Loucy (cell line): ENCODE measurements at regions not wholly inside any gene's neighbourhood (a gene's known extent, or its start where the extent isn't known, plus 50 kb on each side); places are given as distances from the start of the nearest gene placed in this dataset.
"Not testable (repeated sequence)": the region's sequence is repeated elsewhere in the genome, so short reads cannot be mapped to it uniquely, and the experiment has no call there.

ENCODE experiments used
- H2AFZ ChIP-seq: fragments of 200-600 bp; sonication (generic); 2 replicates; pipeline ENCODE4 v1.6.0; 2016; ENCODE audit warnings: antibody characterized with exemption, mild to moderate bottlenecking, low read length, moderate library complexity
- H3F3A ChIP-seq: fragments of 200-600 bp; 2 replicates; pipeline ENCODE4 v1.6.0; 2016; ENCODE audit warnings: antibody characterized with exemption, low read depth, mild to moderate bottlenecking
- H3K27me3 ChIP-seq: fragments of 200-600 bp; sonication (generic); 2 replicates; pipeline ENCODE4 v1.6.1; 2014; ENCODE audit warnings: low read length, mild to moderate bottlenecking; ENCODE audit not compliant: insufficient read depth, poor library complexity, severe bottlenecking
- H3K36me3 ChIP-seq: fragments of 200-600 bp; sonication (generic); 2 replicates; pipeline ENCODE4 v1.6.1; 2016; ENCODE audit warnings: low read length; ENCODE audit not compliant: insufficient read depth
- H3K4me1 ChIP-seq: fragments of 200-600 bp; sonication (generic); 2 replicates; pipeline ENCODE4 v1.5.1; 2014; ENCODE audit warnings: low read length, mild to moderate bottlenecking; ENCODE audit not compliant: insufficient read depth, poor library complexity, severe bottlenecking
- H3K4me2 ChIP-seq: fragments of 200-600 bp; sonication (generic); 2 replicates; pipeline ENCODE4 v1.6.0; 2014; ENCODE audit warnings: antibody characterized with exemption, low read length, low read depth, mild to moderate bottlenecking; ENCODE audit not compliant: poor library complexity, severe bottlenecking
- H3K4me3 ChIP-seq: fragments of 200-600 bp; sonication (generic); 2 replicates; pipeline ENCODE4 v1.5.1; 2014; ENCODE audit warnings: low read length, mild to moderate bottlenecking, mixed read lengths; ENCODE audit not compliant: poor library complexity, severe bottlenecking
- H3K79me2 ChIP-seq: fragments of 200-600 bp; sonication (generic); 2 replicates; pipeline ENCODE4 v1.6.1; 2014; ENCODE audit warnings: low read length; ENCODE audit not compliant: insufficient read depth
- H3K9ac ChIP-seq: fragments of 200-600 bp; sonication (generic); 2 replicates; pipeline ENCODE4 v1.6.0; 2014; ENCODE audit warnings: mild to moderate bottlenecking, low read depth, low read length, moderate library complexity; ENCODE audit not compliant: poor library complexity, severe bottlenecking
- H3K9me2 ChIP-seq: fragments of 200-600 bp; sonication (generic); replicated peaks from 2 replicates; pipeline ENCODE4 v1.6.1; 2016; ENCODE audit warnings: low read depth, low read length, mixed read lengths
- H3K9me3 ChIP-seq: fragments of 200-600 bp; sonication (generic); 2 replicates; pipeline ENCODE4 v1.6.1; 2014; ENCODE audit warnings: mild to moderate bottlenecking, antibody characterized with exemption, low read length, low read depth; ENCODE audit not compliant: insufficient read depth
- H4K20me1 ChIP-seq: fragments of 200-600 bp; sonication (generic); 2 replicates; pipeline ENCODE4 v1.6.0; 2014; ENCODE audit warnings: antibody characterized with exemption, low read length, mild to moderate bottlenecking; ENCODE audit not compliant: insufficient read depth, poor library complexity, severe bottlenecking
- EZH2phosphoT487 ChIP-seq: fragments of 200-600 bp; IDR thresholded peaks from 2 replicates; pipeline ENCODE4 v1.6.1; 2018; ENCODE audit warnings: antibody characterized with exemption, mild to moderate bottlenecking, moderate library complexity, borderline replicate concordance
- TF ChIP-seq, protein P1 (sequence below): fragments of 200-600 bp; sonication (generic); conservative IDR thresholded peaks from 2 replicates; pipeline ENCODE4 v1.5.1; 2014; ENCODE audit warnings: mild to moderate bottlenecking, antibody characterized with exemption, low read length

DNA sequence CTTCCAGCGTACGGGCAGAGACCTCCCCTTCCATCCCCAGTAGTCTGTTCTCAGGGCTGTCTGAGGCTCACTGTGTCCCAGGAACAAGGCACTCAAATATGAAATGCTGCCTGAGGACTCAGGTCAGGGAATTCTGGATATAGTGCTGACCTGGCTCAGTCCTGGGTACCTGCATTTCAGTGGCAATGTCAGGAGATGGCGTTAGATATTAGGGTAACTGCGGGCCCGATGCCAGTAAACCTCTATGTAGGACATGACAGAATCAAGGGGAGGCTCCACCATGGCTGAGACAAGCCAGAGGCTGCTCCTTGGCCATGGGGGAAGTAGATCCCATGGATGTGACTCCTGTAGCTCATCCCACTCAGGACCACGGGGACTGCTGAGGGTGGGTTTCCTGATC lies 131.7 kb downstream of the ZNF280B start:
- not testable (repeated sequence) for H3K4me3 ChIP-seq, H3K9me3 ChIP-seq, H2AFZ ChIP-seq, H3K9ac ChIP-seq, H3K79me2 ChIP-seq, H3K9me2 ChIP-seq, H4K20me1 ChIP-seq, H3K27me3 ChIP-seq, H3K4me2 ChIP-seq, H3K4me1 ChIP-seq, H3F3A ChIP-seq, H3K36me3 ChIP-seq
- TF ChIP-seq, protein P1, sequence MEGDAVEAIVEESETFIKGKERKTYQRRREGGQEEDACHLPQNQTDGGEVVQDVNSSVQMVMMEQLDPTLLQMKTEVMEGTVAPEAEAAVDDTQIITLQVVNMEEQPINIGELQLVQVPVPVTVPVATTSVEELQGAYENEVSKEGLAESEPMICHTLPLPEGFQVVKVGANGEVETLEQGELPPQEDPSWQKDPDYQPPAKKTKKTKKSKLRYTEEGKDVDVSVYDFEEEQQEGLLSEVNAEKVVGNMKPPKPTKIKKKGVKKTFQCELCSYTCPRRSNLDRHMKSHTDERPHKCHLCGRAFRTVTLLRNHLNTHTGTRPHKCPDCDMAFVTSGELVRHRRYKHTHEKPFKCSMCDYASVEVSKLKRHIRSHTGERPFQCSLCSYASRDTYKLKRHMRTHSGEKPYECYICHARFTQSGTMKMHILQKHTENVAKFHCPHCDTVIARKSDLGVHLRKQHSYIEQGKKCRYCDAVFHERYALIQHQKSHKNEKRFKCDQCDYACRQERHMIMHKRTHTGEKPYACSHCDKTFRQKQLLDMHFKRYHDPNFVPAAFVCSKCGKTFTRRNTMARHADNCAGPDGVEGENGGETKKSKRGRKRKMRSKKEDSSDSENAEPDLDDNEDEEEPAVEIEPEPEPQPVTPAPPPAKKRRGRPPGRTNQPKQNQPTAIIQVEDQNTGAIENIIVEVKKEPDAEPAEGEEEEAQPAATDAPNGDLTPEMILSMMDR: peak; percentile 21; the same call in 1 of the 2 replicates

DNA sequence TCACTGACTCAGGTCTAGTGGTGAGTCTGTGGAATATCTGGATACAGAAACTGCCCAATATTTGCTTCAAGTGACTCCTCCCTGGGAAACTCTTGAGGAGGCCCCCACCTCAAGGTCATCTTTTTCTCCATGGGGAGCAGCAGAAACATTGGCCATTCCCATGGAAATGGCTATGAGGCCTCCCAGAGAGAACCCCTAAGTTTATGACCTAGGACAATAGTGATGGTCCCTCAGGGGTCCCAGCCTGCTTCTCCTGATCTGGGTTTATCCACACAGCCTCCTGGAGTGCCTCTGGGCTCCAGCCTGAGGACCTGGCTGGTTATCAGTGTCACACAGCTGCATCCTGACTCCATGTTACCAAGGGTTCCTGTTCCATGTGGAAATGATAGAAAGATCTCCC lies 131.2 kb downstream of the ZNF280B start:
- Histone ChIP-seq H4K20me1 (no peaks in the 10 kb centered on the region), H2AFZ (no peak overlapping the region), H3K27me3 (no peaks in the 10 kb centered on the region), H3F3A (no peaks in the 10 kb centered on the region), H3K4me1 (no peaks in the 10 kb centered on the region), H3K4me3 (no peak overlapping the region), H3K9me2 (no peaks in the 10 kb centered on the region), H3K79me2 (no peaks in the 10 kb centered on the region), H3K9me3 (no peaks in the 10 kb centered on the region), H3K9ac (no peak overlapping the region), H3K36me3 (no peaks in the 10 kb centered on the region), H3K4me2 (no peak overlapping the region)
- TF ChIP-seq, protein P1: no peak
- no peak for TF ChIP-seq EZH2phosphoT487

DNA sequence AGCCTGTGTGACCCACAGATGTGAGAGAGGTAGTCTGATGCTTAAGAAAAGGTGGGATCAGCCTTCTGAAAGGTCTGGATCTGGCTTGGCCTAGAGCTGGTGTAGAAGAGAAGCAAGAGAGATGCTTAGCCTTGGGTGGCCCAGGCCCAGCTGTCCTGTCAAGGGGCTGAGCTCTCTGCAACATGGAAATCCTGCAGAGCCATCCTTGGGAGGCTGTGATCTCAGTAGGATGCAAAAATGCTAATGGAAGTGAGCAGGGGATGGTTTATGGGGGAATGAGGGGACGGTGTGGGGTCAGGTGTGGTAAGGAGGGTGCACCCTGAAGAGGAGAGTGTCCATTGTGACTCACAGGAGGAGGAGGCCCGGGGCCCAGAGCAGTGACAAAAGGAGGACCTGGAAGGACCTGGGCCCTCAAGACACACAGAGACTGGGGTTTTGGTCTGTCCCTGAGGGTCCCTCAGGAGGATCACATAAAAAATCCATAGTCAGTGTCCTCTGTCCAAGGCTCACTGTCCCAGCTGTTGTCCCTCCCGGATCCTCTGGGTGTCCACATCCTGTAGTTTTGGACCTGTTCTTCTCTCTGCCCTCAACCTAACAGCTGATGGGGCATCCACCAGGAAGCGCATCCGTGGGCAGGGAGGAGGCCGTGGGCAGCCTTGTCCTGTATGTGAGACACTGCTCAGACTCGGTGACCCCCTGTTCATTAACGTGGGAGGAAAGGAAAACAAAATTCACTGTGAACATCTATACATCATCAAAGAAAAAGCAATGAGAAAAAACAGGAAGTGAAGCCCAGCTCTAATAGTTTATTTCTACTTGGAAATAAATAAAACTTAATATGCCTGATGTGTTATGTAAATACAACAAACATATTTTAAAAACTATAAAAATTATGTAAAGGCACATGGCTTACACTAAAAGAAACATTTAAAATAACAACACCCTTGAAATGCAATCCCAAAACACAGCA lies 129.8 kb downstream of the ZNF280B start:
- Histone ChIP-seq H3K27me3 (no peaks in the 10 kb centered on the region), H3K4me2 (no peak overlapping the region), H3K9me2 (no peaks in the 10 kb centered on the region), H3K9ac (no peak overlapping the region), H4K20me1 (no peaks in the 10 kb centered on the region), H3K36me3 (no peaks in the 10 kb centered on the region), H3K4me1 (no peaks in the 10 kb centered on the region), H3K79me2 (no peaks in the 10 kb centered on the region), H3K9me3 (no peaks in the 10 kb centered on the region), H3F3A (no peaks in the 10 kb centered on the region), H3K4me3 (no peak overlapping the region), H2AFZ (no peak overlapping the region)
- no peak for TF ChIP-seq EZH2phosphoT487
- TF ChIP-seq, protein P1: no peak
